HG02759 (cell line): ENCODE measurements at regions not wholly inside any gene's neighbourhood (a gene's known extent, or its start where the extent isn't known, plus 50 kb on each side); places are given as distances from the start of the nearest gene placed in this dataset.
"Not testable (repeated sequence)": the region's sequence is repeated elsewhere in the genome, so short reads cannot be mapped to it uniquely, and the experiment has no call there.

Experiments used
- ATAC-seq: cut with Tn5 transposase; IDR thresholded peaks from one replicate; pipeline ENCODE4 v1.9.1; 2021; ENCODE audit warnings: mild to moderate bottlenecking, moderate library complexity; ENCODE audit not compliant: unreplicated experiment

DNA sequence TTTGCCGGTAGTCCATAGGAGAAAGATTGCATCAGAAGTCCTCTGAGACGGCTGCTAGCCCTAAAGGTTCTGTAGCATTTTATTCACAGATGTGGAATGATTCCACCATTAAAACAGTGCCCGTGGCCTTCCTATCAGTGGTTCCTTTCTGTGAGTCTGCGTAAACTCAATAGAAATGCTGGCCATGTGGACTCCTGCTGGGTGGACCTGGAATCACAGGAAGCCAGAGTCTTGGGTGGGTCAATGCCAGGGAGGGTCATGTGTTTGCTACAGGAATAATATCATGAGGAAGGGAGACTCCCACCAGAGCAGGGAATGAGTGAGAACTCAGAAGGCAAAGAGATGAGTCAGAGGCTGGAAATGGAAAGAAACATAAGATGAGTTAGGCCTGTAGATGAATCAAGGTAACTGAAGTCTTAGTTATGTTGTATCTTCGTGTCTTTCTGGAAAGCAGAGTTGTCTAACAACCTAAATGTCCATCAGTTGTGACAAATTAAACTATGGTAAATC, 410.4 kb upstream of the AUTS2 start:
- no peak for ATAC-seq

DNA sequence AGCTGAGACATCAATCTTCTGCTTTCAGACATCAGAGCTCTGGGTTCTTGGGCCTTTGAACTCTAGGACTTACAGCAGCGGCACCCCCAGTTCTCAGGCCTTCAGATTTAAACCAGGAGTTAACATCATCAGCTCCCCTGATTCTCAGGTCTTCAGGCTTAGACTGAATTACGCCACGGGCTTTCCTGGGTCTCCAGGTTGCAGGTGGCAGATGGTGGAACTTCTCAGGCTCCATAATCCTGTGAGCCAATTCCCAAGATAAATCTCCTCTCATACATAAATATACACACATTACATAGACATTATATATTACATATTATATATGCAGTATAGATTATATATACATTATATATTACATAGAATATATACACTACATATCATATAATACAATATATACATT, 408.9 kb upstream of the AUTS2 start:
- ATAC-seq = no peak

DNA sequence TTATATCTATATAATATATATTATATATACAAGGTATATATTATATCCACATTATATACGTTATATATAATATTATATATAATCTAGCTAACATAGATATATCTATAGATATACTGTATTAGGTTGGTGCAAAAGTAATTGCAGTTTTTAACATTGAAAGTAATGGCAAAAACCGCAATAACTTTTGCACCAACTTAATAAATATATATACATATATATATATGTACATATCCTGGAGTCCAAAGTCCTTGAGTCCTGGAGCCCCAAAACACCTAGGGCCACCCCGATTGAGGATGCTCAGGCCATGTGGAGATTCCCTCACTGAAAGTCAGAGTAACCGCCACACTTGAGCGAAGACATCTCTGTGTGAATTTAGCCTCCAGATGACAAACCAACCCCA, 408.2 kb upstream of the AUTS2 start:
- ATAC-seq = no peak

DNA sequence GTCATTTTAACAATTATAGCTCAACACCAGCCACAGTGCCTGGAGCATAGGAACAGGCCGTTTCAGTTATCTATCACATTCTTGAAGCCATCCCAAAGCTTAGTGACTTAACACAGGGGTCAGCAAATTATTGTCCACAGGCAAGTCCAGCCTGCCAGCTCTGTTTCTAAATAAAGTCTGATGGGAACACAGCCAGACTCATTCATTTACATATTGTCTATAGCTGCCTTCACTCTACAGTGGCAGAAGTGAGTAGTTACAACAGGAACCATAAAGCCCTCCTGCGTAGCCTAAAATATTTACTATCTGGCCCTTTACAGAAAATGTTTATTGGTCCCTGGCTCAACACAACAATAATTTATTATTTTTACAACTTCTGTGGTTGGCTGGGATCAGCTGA, 407.5 kb upstream of the AUTS2 start:
- no peak for ATAC-seq

DNA sequence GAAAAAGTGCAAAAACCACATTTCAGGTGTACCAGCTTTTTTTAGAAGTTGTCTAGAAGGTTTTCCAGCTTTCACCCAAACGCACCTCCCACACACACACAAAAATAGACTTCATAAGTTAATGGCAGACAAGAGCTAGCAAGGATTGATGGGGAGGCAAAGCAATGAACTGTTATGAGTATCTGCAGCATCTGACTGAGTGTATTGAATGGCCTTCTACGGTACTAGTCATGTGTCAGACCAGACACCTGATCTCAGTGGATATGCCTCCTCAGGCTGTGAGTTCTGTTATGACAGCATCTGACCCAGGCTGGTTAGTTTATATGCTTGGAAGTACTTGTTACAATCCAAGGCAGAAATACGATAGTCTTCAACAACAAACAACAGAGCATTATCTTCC, 406.1 kb upstream of the AUTS2 start:
- ATAC-seq = no peak

- no peak for ATAC-seq
Observed at GRCh38 chr7:69193061-69193460, 405.2 kb upstream of the AUTS2 start.

GRCh38 chr7:69196593-69196992, 401.7 kb upstream of the AUTS2 start:
- no peak for ATAC-seq

DNA sequence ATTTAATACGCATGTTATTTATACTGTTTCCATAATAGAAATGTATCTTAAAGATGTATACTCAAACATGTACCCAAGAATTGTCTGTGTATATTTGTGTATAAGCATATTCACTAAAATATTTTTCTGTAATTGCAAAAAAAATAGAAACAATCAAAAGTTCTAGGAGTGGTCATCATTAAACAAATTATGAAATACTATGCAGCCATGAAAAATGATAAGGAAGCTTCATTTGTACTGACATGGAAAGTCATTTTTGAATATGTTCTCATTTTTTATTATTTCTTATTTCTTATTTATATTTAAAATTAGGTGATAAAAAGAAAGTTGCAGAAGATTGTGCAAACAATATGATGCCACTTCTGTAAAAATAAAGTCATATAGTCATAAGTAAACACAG, 400.0 kb upstream of the AUTS2 start:
- ATAC-seq = no peak

GRCh38 chr7:69199041-69199440, 399.2 kb upstream of the AUTS2 start:
- no peak for ATAC-seq

DNA sequence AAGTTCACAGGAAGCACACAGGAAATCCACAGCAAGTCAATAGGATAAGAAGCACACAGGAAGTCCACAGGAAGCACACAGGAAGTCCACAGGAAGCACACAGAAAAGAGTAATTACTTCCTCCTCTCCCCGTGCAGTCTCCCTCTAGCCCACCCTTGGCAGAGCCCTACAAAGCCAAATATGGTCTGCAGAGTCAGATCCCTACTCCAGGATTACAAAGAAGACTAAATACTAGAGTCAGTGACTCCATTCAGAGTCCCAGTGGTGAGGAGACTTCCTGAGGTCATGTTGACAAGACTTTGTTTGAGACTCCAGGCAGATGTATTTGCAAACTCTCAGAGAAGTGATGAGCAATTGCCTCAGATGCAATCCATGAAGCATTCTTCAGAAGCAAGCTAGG, 398.6 kb upstream of the AUTS2 start:
- ATAC-seq = no peak

DNA sequence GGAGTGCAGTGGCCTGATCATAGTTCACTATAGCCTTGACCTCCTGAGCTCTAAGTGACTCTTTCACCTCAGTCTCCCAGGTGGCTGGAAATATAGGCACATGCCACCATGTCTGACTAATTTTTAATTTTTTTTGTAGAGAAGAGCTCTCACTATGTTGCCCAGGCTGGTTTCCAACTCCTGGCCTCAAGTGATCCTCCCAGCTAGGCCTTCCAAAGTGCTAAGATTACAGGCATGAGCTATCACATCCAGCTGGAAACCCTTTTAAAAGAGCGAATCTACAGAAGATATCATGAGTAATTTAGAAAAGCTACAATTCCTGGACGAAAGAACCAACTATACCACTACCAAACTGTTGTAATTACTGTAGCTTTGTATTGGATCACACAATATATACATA, 394.4 kb upstream of the AUTS2 start:
- ATAC-seq = no peak

DNA sequence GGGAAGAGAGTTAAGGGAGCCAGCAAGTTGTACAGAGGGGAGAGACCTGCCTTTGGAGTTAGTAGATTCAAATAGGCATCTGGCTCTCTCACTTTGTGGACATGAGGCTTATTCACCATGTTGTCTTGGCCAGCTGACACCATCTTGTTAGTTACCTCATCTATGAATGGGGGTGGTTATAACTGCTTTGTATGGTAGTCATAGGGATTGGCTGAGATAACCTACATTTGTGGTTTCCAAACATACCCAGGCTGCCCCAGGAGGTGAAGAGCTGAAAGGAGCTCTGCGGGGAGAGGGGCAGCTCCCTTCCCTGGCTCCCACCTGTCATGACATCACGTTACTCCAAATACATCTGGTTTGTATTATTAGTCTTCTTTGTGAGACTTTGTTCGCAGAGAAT, 393.3 kb upstream of the AUTS2 start:
- ATAC-seq = no peak

DNA sequence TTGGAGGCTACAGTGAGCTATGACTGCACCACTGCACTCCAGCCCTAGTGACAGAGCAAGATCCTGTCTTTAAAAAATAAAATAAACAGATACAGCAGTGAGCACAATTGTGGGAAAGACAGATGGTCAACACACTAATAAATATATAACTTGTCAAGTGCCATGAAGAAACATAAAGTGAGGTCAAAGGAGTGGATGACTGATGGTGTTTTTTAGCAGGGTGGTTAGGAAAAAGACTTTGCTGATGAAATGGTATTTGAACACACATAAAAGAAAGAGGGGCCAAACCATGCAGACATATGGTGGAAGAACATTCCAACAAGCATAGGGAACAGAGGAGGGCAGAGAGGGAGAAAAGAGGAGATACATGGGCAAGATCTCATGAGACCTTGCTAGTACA, 392.7 kb upstream of the AUTS2 start:
- ATAC-seq = no peak

DNA sequence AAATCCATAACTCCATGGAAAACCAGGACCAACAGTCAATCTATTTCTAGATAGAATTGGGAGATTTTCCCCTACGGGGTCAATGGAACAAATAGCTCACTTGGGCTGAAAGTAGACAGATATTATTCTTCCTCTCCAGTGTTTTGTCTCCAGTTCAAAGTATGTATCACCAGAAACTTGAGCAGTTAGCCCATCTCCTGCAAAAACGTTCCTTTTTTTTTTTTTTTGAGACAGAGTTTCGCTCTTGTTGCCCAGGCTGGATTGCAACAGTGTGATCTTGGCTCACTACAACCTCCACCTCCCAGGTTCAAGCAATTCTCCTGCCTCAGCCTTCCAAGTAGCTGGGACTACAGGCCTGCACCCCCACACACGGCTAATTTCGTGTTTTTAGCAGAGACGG, 390.0 kb upstream of the AUTS2 start:
- ATAC-seq = no peak

GRCh38 chr7:69208848-69209247, 389.4 kb upstream of the AUTS2 start:
- ATAC-seq = peak; percentile 94

DNA sequence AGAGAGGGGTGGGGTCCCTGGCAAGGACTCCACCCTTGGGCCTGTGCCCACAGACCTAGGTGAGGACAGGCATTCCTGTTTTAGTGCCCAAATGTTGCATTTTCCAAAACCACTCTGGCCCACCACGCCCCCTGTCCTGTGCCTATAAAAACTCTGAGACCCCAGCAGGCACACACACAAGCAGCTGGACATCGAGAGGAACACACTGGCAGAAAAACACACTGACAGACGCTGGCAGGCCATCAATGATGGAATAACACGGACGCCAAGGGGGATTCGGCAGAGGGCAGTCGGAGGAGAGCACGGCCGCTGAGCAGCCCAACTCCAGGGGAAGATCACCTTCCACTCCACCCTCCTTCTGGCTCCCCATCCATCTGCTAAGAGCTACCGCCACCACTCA, 386.9 kb upstream of the AUTS2 start:
- no peak for ATAC-seq

GRCh38 chr7:69211739-69212138, 386.5 kb upstream of the AUTS2 start:
- ATAC-seq = no peak

GRCh38 chr7:69213878-69214277, 384.4 kb upstream of the AUTS2 start:
- ATAC-seq = no peak

- ATAC-seq = not testable (repeated sequence)
Observed at GRCh38 chr7:69215516-69215915, 382.8 kb upstream of the AUTS2 start.

GRCh38 chr7:69217516-69218350, 380.5 kb upstream of the AUTS2 start:
- ATAC-seq = no peak

DNA sequence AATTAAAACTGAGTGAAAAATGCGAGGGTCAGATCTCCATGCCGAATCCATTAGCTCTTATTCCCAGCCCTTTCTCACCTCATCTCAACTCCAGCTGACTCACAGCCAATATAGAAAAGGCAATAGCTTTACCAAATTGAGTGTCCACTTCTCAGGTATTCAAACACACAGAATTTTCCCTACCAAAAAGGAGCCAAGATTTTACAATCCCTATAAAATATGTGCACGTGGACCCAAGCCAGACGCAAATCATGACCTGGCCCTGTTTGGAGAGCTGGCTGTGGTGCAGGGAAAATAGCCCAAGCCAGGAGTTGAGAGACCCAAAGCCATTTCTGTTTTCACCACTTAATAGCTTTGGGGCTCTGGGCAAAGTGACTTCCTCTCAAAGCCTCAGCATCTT, 379.7 kb upstream of the AUTS2 start:
- ATAC-seq = no peak

GRCh38 chr7:69219381-69219780, 378.9 kb upstream of the AUTS2 start:
- ATAC-seq = no peak
